H1 (cell line): ENCODE measurements at regions not wholly inside any gene's neighbourhood (a gene's known extent, or its start where the extent isn't known, plus 50 kb on each side); places are given as distances from the start of the nearest gene placed in this dataset.

Experiments
- KDM1A ChIP-seq: fragments of 200-600, 300-600 bp; sonication (generic); IDR thresholded peaks from 2 replicates; pipeline ENCODE4 v1.7.1; 2016; ENCODE audit warnings: mild to moderate bottlenecking, low read length, borderline replicate concordance
- YY1 ChIP-seq: IDR thresholded peaks from 2 replicates; pipeline ENCODE4 v1.6.1; 2011; ENCODE audit warnings: low read depth, mild to moderate bottlenecking, low read length

DNA sequence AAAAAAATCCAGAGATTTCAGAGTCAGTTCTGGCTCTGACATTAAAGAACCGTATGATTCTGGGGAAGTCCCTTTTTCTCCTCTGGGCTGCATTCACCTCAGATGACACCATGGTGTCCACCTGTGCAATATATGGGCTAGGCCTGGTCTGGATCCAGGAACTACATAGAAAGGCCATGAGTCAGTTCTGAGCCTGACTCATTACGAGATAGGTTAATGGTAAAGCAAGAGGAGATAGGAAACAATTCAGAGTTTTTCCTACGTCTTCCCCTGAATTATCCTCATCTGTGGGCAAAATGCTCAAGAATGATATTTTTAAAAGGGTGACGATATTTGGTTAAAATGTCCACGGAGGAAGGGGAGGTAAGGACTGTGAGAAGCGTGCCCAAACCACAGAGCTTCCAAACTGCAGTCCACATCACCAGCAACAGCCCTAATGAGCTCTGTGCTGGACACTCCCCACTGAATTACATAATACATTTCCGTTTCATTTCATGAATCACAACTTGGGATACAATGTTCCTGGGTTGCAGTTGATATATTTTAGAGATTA, 180.1 kb upstream of the OSR1 start (continued):
- TF ChIP-seq KDM1A (no peak), YY1 (no peak)
